ENCODE measurements at regions not wholly inside any gene's neighbourhood (a gene's known extent, or its start where the extent isn't known, plus 50 kb on each side); places are given as distances from the start of the nearest gene placed in this dataset.

DNA sequence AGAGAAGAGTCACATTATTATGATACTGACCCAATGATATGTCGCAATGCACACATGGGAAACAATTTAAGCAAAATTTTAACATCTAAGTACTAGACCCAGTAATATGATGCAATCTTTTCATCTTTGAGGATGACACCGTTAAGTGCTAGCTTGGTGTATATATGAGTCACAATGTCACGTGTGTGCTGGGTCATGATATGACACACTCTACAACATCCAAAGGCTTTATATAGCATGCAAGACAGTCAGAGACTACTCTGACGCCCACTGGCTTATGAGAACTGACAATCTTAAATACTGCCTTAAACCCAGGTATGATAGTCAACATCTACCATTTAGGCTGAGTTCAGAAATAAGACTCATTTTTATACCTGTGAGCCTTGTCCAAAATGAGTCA is 955.8 kb upstream of the TSPY4 start:
- DNase-seq = no peak

GRCh38 chrY:8386053-8386452 is 951.2 kb upstream of the TSPY4 start:
- Histone ChIP-seq H3K27me3 (no peaks in the 10 kb centered on the region), H3K9me3 (no peaks in the 10 kb centered on the region)
- WGBS, 2 donors = 86 to 87% methylated on average over 1 of the region's 1 CpG

More for the DNA sequence above, 955.8 kb upstream of the TSPY4 start:
- Histone ChIP-seq H3K9me3 (no peaks in the 10 kb centered on the region), H3K27me3 (no peaks in the 10 kb centered on the region), H3K4me1 (no peaks in the 10 kb centered on the region), H3K27ac (no peak overlapping the region), H3K36me3 (no peaks in the 10 kb centered on the region), H3K4me3 (no peak overlapping the region)
- 80 to 88% methylated on average over 4 of the region's 4 CpGs for WGBS, 2 donors
- TF ChIP-seq, protein P1, sequence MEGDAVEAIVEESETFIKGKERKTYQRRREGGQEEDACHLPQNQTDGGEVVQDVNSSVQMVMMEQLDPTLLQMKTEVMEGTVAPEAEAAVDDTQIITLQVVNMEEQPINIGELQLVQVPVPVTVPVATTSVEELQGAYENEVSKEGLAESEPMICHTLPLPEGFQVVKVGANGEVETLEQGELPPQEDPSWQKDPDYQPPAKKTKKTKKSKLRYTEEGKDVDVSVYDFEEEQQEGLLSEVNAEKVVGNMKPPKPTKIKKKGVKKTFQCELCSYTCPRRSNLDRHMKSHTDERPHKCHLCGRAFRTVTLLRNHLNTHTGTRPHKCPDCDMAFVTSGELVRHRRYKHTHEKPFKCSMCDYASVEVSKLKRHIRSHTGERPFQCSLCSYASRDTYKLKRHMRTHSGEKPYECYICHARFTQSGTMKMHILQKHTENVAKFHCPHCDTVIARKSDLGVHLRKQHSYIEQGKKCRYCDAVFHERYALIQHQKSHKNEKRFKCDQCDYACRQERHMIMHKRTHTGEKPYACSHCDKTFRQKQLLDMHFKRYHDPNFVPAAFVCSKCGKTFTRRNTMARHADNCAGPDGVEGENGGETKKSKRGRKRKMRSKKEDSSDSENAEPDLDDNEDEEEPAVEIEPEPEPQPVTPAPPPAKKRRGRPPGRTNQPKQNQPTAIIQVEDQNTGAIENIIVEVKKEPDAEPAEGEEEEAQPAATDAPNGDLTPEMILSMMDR (IDR thresholded peaks at IDR 0.05) = no peak
- TF ChIP-seq POLR2AphosphoS5 (IDR thresholded peaks at IDR 0.05) = no peak
- intact Hi-C loops (cut with DNase I) = no loop called here

GRCh38 chrY:8388512-8388911 is 948.8 kb upstream of the TSPY4 start:
- no peak overlapping the region for H3K4me3 ChIP-seq
- intact Hi-C loops (cut with DNase I) = no loop called here
- no peak overlapping the region for H3K27ac ChIP-seq
- no peaks in the 10 kb centered on the region for H3K36me3 ChIP-seq
- no peak for DNase-seq
- H3K4me1 ChIP-seq = no peaks in the 10 kb centered on the region
- H3K27me3 ChIP-seq = no peaks in the 10 kb centered on the region
- no peaks in the 10 kb centered on the region for H3K9me3 ChIP-seq
- no peak for TF ChIP-seq POLR2A (IDR thresholded peaks at IDR 0.05)
- no peak for TF ChIP-seq POLR2AphosphoS5 (IDR thresholded peaks at IDR 0.05)
- TF ChIP-seq, protein P1 (IDR thresholded peaks at IDR 0.05) = no peak
- TF ChIP-seq EP300 (IDR thresholded peaks at IDR 0.05) = no peak

More at GRCh38 chrY:8386053-8386452, 951.2 kb upstream of the TSPY4 start:
- no peak overlapping the region for H3K4me3 ChIP-seq
- no peaks in the 10 kb centered on the region for H3K4me1 ChIP-seq
- TF ChIP-seq EP300 (IDR thresholded peaks at IDR 0.05) = no peak
- TF ChIP-seq, protein P1 (IDR thresholded peaks at IDR 0.05) = no peak
- no peak for TF ChIP-seq POLR2A (IDR thresholded peaks at IDR 0.05)
- TF ChIP-seq POLR2AphosphoS5 (IDR thresholded peaks at IDR 0.05) = no peak
- no peak for DNase-seq
- no peaks in the 10 kb centered on the region for H3K36me3 ChIP-seq
- intact Hi-C loops (cut with DNase I) = no loop called here
- no peak overlapping the region for H3K27ac ChIP-seq

DNA sequence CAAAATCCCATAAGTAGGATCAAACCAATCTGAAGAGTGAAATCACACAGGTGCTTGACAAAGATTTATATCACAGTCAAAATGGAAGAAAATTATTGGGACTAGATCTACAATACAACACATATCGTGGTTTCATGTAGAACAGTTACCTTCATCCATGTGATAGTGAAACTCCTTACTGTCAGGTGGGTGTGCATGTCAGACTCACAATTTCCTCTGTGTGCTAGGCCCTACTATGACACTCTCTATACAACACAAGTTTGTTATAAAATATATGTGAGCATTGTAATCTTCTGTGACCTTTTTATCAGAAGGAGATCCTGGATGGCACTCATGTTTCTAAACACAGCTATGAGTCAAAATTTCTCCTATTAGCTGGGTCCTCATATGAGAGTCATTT is 947.0 kb upstream of the TSPY4 start:
- TF ChIP-seq EP300 (IDR thresholded peaks at IDR 0.05) (no peak), POLR2AphosphoS5 (IDR thresholded peaks at IDR 0.05) (no peak), POLR2A (IDR thresholded peaks at IDR 0.05) (no peak)
- TF ChIP-seq, protein P1 (IDR thresholded peaks at IDR 0.05) = no peak
- H3K4me1 ChIP-seq = no peaks in the 10 kb centered on the region
- intact Hi-C loops (cut with DNase I) = no loop called here
- no peak overlapping the region for H3K4me3 ChIP-seq
- no peak overlapping the region for H3K27ac ChIP-seq
- 77 to 100% methylated on average over 1 of the region's 1 CpG for WGBS, 2 donors
- DNase-seq = no peak
- H3K36me3 ChIP-seq = no peaks in the 10 kb centered on the region
- no peaks in the 10 kb centered on the region for H3K27me3 ChIP-seq
- no peaks in the 10 kb centered on the region for H3K9me3 ChIP-seq

DNA sequence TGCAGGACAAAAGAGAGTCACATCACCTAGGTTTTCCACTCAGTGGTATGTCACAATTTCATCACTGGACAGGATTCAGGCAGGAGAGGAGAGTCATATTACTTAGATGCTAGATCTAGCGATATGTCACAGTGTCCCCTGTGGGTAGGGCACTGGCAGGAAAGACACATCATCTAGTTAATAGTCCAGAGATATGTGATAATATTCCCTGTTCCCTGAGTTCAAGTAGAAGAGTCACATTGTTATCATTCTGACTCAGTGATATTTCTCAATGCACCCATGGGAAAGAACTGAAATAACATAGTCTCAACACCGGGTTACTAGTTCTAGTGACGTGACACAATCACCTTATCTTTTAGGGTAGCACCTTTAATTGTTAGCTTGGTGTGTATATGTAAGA is 944.0 kb upstream of the TSPY4 start:
- H3K4me1 ChIP-seq = no peaks in the 10 kb centered on the region
- intact Hi-C loops (cut with DNase I) = no loop called here
- WGBS, 2 donors = 85 to 96% methylated on average over 3 of the region's 3 CpGs
- TF ChIP-seq, protein P1 (IDR thresholded peaks at IDR 0.05) = no peak
- TF ChIP-seq EP300 (IDR thresholded peaks at IDR 0.05) (no peak), POLR2A (IDR thresholded peaks at IDR 0.05) (no peak), POLR2AphosphoS5 (IDR thresholded peaks at IDR 0.05) (no peak)
- H3K27me3 ChIP-seq = no peaks in the 10 kb centered on the region
- H3K4me3 ChIP-seq = no peak overlapping the region
- H3K27ac ChIP-seq = no peak overlapping the region
- no peaks in the 10 kb centered on the region for H3K9me3 ChIP-seq
- H3K36me3 ChIP-seq = no peaks in the 10 kb centered on the region
- DNase-seq = no peak

Data from sigmoid colon (tissue), 6 donors.